H1 (cell line): ENCODE measurements at regions not wholly inside any gene's neighbourhood (a gene's known extent, or its start where the extent isn't known, plus 50 kb on each side); places are given as distances from the start of the nearest gene placed in this dataset.

ENCODE experiments used
- HDAC6 ChIP-seq: IDR thresholded peaks from one replicate; pipeline ENCODE4 v1.7.1; 2012; ENCODE audit warnings: low read depth, mild to moderate bottlenecking, inconsistent platforms, low read length, moderate library complexity
- POLR2AphosphoS5 ChIP-seq: IDR thresholded peaks from 2 replicates; pipeline ENCODE4 v1.6.1; 2011; ENCODE audit warnings: low read depth, low read length
- TAF1 ChIP-seq: IDR thresholded peaks from 2 replicates; pipeline ENCODE4 v1.6.1; 2011; ENCODE audit warnings: mild to moderate bottlenecking, low read depth, low read length
- TEAD4 ChIP-seq: IDR thresholded peaks from 2 replicates; pipeline ENCODE4 v1.6.1; 2012; ENCODE audit warnings: low read depth, low read length, inconsistent platforms, mixed read lengths
- TF ChIP-seq, protein P1 (sequence below): fragments of 300-600 bp; sonication (generic); IDR thresholded peaks from 2 replicates; pipeline ENCODE4 v1.7.1; 2012; ENCODE audit warnings: low read length, moderate library complexity, mild to moderate bottlenecking, inconsistent platforms; ENCODE audit not compliant: insufficient replicate concordance

GRCh38 chr7:153404781-153405279, 645.3 kb downstream of the ACTR3B start (continued):
- TF ChIP-seq, protein P1, sequence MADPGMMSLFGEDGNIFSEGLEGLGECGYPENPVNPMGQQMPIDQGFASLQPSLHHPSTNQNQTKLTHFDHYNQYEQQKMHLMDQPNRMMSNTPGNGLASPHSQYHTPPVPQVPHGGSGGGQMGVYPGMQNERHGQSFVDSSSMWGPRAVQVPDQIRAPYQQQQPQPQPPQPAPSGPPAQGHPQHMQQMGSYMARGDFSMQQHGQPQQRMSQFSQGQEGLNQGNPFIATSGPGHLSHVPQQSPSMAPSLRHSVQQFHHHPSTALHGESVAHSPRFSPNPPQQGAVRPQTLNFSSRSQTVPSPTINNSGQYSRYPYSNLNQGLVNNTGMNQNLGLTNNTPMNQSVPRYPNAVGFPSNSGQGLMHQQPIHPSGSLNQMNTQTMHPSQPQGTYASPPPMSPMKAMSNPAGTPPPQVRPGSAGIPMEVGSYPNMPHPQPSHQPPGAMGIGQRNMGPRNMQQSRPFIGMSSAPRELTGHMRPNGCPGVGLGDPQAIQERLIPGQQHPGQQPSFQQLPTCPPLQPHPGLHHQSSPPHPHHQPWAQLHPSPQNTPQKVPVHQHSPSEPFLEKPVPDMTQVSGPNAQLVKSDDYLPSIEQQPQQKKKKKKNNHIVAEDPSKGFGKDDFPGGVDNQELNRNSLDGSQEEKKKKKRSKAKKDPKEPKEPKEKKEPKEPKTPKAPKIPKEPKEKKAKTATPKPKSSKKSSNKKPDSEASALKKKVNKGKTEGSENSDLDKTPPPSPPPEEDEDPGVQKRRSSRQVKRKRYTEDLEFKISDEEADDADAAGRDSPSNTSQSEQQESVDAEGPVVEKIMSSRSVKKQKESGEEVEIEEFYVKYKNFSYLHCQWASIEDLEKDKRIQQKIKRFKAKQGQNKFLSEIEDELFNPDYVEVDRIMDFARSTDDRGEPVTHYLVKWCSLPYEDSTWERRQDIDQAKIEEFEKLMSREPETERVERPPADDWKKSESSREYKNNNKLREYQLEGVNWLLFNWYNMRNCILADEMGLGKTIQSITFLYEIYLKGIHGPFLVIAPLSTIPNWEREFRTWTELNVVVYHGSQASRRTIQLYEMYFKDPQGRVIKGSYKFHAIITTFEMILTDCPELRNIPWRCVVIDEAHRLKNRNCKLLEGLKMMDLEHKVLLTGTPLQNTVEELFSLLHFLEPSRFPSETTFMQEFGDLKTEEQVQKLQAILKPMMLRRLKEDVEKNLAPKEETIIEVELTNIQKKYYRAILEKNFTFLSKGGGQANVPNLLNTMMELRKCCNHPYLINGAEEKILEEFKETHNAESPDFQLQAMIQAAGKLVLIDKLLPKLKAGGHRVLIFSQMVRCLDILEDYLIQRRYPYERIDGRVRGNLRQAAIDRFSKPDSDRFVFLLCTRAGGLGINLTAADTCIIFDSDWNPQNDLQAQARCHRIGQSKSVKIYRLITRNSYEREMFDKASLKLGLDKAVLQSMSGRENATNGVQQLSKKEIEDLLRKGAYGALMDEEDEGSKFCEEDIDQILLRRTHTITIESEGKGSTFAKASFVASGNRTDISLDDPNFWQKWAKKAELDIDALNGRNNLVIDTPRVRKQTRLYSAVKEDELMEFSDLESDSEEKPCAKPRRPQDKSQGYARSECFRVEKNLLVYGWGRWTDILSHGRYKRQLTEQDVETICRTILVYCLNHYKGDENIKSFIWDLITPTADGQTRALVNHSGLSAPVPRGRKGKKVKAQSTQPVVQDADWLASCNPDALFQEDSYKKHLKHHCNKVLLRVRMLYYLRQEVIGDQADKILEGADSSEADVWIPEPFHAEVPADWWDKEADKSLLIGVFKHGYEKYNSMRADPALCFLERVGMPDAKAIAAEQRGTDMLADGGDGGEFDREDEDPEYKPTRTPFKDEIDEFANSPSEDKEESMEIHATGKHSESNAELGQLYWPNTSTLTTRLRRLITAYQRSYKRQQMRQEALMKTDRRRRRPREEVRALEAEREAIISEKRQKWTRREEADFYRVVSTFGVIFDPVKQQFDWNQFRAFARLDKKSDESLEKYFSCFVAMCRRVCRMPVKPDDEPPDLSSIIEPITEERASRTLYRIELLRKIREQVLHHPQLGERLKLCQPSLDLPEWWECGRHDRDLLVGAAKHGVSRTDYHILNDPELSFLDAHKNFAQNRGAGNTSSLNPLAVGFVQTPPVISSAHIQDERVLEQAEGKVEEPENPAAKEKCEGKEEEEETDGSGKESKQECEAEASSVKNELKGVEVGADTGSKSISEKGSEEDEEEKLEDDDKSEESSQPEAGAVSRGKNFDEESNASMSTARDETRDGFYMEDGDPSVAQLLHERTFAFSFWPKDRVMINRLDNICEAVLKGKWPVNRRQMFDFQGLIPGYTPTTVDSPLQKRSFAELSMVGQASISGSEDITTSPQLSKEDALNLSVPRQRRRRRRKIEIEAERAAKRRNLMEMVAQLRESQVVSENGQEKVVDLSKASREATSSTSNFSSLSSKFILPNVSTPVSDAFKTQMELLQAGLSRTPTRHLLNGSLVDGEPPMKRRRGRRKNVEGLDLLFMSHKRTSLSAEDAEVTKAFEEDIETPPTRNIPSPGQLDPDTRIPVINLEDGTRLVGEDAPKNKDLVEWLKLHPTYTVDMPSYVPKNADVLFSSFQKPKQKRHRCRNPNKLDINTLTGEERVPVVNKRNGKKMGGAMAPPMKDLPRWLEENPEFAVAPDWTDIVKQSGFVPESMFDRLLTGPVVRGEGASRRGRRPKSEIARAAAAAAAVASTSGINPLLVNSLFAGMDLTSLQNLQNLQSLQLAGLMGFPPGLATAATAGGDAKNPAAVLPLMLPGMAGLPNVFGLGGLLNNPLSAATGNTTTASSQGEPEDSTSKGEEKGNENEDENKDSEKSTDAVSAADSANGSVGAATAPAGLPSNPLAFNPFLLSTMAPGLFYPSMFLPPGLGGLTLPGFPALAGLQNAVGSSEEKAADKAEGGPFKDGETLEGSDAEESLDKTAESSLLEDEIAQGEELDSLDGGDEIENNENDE = no peak
- TF ChIP-seq POLR2AphosphoS5 (no peak), TAF1 (no peak), TEAD4 (no peak), HDAC6 (no peak)
